GM19395 (cell line): ENCODE measurements at regions not wholly inside any gene's neighbourhood (a gene's known extent, or its start where the extent isn't known, plus 50 kb on each side); places are given as distances from the start of the nearest gene placed in this dataset.

Experiments
- ATAC-seq: cut with Tn5 transposase; IDR thresholded peaks from one replicate; pipeline ENCODE4 v1.9.1; 2021; ENCODE audit warnings: mild to moderate bottlenecking, moderate library complexity; ENCODE audit not compliant: unreplicated experiment

DNA sequence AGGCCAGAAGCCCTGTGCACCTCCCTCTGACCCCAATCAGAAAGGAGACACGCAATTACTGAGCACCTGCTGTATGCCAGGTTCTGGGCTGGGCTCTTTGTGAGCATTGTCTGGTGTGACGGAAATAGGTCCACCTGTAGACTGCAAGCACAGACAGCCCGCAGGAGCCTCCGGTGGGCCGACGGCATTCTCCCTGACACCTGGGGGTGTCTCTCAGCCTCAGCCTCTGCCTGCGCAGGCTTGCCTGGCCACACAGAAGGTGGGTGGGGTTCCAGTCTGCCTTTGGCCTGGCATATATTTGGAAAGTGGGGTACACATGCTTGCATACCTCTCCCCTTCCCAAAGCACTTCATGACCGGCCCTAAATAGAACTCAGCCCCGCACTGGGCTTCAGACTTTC lies 129.3 kb downstream of the BUD13 start:
- ATAC-seq: no peak

DNA sequence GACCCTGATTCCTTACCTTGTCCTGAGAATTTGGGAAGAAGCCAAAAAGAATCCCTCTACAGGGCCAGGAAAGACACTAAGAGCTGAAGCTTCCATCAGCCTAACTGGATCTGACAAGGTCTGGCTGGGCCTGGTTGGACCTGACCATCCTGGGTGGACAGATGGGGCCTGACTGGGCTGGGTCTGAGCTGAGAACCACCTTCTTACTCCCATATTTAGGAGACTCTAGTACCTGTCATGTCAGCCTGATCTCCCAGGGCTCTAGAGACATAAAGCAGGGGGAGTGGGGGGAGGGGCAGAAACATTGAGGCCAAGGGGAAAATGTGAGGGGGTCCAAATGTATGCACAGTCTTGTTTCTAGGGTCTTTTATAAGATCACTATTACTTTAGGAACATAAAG lies 129.9 kb downstream of the BUD13 start:
- no peak for ATAC-seq

DNA sequence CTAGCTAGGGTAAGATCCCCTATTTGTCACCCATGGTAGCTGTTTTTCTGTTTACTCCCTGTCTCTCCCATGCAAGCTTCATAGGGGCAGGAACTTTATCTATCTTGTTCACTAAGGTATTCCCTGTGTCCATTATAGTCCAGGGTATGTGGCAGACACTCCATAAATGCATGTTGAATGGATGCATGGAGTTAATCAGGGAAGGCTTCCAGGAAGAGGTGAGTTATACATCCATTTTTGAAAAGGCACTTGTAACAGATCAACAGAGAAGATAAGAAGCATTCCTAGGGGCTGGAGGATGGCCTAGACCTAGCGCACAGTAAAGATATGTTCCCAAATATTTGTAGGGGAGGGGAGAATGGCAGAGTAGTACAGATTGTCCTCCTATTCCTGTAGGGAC lies 130.3 kb downstream of the BUD13 start:
- ATAC-seq: no peak

DNA sequence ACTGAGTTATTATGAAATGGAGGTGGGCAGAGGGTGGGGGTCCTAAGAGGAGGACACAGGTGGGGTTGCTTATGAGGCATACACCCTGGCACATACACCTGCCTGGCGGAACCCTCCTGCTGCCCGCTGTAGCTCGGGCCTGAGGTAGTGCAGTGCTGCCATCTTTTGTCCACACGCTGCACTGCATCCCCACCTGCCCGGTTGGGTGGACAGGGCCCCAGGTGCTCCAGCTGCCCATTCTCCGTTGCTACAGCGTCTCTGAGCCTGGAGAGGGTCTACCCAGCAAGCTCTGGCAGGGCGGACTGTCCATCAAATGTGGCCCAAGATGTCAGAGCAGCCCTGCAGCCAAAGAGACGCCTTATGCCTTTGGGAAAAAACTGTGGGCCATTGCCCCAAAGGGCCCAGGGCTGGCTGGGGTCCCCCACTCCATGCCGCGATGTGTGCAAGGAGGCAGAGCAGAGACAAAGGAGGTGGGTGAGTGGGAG lies 131.2 kb downstream of the BUD13 start:
- no peak for ATAC-seq

DNA sequence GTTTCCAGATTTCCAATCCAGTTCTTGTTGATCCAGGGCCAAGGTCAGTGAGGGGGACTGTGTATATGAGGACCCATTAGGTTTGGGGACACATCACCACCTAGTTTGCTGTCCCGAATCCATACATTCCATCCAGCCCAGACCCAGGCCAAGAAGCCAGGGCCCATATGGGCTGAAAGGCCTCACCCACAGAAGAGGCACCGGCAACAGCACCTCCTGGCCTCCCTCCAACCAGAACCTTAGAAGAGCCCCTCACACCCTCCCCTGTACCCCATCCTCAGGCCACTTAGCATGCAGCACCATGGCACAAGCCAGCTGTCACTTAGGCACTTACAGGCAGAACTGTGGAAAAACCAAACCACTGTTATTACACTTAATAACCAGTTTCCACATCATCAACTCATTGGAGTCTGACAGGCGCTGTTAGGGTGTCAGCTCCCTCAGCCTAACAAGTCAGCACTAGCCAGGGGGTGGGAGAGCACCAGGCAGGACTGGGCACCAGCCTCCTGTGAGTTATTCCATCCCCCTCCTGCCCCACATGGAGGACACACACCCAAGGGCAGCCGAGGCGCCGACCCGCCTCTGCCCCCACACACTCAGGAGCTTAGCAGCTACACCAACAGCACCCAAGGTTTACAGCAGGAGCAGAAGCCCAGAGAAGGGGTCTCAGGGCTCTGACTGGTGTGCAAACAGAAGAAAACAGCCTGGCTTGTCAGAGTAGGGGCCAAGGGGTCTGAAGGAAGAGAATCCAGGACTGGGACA lies 132.0 kb downstream of the BUD13 start:
- no peak for ATAC-seq

DNA sequence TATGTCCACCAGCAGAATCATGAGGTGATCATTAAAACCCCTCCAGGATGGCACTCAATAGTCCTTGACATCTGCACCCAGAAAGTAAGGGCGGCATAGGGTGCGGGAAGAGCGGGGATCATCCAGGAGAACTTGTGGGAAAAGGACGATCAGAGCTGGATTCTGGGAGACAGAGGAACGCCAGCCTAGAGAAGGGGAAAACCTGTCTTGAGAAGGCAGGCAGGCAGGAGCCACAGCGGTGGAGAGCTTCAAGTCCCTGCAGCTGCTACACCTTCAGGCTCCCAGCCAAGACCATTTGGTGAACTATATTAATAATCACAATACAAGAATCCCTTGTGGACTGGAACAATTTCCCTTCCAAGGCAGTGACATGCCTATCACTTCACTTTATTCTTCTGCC lies 134.3 kb downstream of the BUD13 start:
- no peak for ATAC-seq

DNA sequence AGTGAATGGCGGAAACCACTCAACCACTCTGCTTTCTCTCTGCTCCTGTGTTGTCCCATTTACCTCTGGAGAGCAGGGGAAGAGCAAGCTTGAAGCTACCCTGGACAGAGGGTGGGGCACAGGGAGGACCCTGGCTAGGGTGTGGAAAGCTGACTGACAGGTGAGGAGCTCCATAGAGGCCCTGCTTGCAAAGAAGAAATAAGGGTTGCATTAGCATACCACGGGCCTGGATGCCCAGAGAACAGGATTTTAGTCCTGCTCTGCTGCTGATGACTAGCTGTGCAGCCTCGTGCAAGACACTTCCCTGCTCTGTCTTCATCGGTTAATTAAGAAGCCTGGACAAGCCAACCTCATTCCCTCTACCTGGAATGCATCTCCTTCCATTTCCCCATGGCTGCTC lies 135.0 kb downstream of the BUD13 start:
- no peak for ATAC-seq

DNA sequence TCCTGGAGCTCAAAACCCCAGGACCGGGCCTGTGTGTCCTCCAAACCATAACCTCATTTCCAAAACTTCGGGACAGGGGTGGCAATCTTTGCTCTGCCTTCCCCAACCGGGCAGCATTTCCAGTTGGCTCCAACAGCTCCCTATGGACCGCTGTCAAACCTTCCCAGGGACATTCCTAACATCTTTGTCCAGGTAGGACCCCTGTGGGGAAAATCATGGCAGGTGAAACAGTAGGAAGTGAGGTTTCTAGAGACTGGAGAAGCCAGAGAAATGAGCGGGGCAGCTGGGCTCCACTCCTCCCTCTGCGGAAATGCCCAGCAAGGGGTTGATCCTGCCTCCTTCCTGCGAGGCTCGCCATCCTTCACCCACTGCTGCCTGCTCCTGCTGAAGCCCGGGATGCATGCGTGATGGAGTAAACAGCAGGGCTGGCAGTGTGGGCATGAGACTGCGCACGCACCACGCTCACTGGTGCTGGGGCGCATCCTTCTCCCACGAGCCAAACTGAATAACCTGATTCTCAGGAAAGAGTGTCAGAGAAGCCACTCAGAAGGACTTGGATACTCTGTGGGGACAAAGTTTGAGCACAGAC lies 136.4 kb downstream of the BUD13 start:
- no peak for ATAC-seq

DNA sequence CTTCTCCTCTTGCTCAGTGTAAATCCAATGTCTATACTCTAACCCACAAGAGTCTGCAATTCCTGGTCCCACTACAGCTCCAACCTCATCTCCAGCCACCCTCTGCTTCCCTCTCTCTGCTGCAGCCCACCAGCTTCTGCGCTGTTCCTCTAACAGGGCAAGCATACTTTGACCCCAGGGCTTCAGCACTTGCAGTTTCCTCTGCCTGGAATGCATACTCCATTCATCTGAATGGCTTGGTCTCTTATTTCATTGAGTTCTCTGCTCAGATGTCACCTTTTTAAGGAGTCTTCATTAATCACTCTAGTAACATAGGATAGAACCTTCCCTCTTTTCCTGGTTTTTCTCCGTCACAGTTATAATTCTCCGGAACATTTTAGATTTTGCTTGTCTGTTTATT lies 141.6 kb downstream of the BUD13 start:
- ATAC-seq: no peak

DNA sequence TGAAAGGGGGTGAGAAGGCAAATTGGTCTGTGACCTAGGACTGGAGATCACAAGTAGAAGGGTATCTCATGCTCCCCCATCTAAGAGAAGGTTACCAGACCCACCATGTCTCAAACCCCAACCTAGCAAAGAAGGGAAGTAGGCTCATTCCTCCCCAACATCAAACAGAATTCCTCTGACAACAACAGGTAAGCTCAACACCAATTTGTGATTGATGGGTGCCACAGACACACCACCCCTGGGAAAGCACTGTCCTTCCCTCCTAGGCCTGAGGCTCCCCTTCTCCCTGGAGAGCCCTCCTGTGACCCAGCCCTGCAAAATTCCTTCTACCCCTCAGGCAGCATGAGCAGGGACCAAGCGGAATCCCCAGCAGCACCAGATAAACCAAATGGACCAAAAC lies 154.3 kb downstream of the BUD13 start:
- ATAC-seq: no peak

DNA sequence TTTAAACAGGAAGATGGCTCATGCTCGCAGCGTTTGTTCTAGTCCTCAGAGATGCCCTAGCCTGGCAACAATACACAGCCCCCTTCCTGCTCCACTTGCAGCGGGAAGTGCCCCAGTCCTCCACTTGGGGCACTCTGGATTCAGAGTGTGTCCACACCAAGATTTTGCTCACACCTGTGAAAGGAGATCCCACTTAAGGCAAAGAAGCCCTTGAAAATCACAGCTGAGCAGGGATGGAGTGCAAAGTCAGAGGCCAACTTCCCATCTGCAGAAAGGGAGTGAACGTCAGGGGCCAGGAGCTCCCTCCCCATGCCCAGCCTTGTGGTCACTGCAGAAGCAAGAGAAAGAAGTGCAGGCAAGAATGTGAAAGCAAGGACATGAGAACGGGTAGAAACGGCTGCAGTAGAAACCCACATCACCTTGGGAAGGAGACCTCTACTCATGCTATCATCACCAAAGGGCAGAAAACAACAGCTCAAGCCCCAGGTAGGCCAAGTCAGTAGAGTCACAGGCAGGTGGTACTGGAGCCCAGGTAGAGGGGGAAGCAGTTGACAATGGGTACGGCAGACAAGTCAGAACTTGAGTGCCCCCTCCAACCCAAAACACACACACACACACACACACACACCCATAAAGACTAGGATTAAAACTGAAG lies 157.4 kb downstream of the BUD13 start:
- ATAC-seq: no peak

DNA sequence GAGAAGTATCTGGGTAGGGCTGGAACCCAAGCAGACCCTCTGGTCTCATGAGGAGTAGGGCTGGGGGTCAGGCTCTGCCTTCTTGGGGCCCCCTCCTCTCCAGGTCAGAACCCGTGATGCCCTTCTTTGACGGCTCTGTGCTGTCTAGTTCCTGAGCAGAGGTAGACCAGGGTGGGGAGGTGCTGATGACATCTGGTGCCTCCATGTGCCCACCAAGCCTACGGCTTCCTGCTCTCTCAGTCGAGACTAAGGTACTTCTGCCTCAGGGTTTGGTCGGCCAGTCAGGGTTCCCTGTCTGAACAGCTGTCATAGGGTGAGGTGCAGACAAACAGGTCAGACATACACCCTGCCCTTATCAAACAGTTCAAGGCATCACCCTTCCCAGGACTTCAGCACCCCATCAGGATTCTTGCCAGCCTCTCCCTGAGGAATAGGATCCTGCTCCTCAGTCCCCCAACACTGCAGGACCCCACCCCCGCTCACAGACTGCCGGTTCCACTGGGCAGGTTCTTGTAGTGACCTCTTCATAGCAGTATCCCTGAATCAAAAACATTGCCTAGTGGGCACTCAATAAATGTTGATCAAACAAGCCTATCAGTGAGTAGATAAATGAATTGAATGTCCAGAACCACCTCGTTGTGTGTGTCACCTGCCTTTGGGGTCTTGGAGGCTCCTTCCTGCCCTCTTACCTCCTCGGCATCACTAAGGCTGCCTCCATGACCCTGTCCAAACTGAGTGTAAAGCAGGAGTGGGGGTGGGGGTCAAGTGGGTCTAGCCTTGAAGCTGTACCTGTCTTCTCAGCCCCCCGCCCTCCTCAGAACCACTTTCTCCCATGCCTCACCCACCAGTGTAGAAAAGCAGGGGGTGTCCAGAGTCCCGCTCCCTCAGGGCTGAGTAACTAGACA lies 158.2 kb downstream of the BUD13 start:
- no peak for ATAC-seq

DNA sequence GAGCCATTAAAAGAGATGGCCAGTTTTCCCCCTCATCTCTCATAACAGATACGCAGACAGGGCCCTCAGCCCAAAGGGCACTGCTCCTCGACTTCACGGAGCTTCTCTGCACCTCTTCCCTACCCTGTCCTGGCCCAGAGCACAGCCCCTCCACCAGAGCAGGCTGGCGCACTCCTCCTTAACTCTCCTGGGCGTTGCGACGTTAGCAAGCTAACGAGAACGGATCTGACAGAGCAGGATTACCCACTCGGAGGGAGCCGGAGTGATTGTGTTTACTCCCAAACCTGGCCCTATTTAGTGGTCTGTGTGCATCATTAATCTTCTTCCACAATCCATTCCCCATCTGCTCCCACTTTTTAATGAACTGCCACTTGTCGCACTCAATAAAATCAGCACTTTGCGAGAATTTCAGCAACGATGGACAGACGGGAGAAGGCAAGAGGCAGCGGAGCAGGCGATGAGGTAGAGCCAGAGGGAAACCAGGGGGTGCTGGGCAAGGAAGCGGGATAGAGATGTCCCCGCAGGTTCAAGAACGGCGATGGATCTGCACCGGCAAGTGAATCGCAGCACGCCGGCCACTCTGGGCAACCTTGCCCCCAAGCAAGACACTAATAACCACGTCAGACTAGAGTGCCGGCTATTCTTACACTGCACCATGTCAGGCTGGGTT lies 159.4 kb downstream of the BUD13 start:
- ATAC-seq: no peak

DNA sequence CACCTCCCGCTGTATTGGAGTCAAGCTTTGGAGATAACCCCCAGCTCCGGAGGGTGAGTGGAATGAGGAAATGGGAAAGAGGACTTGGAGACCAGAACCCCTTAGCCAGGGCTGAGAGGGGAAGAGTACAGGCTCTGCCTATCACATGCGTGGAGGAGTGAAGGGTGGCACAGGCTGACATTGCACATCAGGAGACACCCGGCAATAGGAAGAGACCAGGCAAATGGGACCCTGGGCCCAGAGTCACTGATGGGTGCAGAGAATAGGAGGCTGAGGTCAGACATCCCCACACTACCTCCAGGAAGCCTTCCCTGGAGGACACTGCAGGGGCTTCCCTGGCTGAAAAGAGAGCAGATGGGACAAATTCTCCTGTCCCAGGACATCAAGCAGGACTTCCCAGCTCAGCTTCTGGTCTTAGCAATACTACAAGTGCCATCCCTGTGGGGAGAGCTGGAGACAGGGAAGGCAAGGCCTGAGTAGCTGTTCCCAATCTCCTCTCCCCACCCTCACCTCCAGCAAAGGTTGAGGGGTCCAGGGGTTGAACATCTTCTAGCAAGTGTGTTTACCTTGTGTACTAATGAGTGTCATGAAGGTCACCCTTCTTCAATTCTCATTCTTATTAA lies 160.7 kb downstream of the BUD13 start:
- no peak for ATAC-seq

DNA sequence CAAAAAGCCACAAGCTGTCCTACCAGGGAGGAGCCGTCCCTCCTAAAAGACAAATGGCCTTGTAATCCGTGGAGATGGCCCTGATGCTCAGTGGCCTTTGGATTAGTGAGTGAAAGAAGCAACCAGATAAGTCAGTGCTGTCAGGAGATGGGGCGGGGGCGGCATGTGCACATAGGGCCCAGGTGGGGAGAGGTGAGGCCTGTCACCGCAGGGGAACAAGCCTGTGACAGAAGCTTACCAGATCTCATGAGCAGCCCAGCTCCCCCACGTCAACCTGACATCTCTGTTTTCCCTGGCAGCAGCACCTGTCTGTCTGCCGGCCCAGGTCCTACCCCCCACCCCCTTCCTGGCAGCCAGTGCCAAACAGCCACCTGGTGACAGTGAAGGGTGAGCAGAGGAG lies 162.6 kb downstream of the BUD13 start:
- ATAC-seq: no peak

DNA sequence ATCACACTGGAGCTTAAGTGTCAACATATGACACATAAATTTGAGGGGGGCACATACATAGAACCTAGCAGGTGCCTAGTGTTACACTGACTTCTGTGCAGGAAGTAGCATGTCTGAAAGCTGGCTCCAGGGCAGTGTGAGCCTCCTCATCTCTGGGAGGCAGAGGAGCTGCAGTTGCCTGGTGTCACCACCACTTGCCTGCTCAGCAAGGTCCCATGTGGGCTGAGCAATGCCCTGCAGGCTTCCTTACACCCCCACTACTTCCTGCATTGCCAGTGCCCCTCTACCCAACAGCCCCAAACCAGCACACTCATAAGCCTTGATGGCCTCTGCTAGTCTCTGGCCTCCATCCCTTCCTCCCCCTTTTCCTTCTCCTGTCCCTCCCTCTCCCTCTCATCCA lies 165.8 kb downstream of the BUD13 start:
- ATAC-seq: no peak

DNA sequence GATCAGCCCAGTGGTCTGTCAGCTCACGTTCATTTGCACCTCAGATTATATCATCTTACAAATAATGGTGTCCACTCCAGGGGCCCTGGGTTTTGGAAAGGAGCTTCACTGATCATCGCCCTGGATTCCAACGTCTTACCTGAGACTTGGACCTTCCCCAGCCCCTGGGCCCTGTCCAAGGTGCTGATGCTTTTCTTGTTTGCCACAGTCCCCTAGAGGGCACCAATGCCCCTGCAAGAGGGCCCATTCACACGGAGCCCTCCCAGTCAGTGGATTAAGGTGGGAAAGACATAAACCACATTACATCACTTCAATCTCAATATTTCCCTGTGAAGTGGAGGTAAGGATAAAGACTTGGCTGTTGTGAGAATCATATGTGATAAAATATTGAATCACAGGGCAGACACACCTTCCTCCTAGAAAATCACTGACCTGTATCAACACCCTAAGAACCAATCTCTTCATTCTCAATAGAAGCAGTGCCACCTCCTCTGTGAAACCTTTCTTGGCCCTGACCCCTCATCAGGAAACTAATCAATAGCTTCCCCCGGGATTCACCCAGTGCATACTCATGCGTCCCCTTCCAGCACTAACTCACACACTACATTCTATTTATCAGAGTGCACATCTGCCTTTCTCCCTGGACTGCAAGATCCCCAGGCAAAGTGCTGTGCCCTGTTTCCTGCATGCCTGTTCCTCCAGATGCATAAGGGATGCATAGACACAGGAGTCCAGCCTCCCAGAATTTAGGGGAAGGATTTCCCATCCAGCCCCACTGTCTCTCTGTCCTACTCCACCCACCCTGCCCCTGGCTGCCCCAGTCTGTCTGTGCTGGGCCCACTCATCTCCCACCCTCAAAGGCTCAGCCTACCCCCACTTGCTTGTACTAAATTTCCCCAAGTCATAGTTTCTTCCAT lies 167.0 kb downstream of the BUD13 start:
- ATAC-seq: no peak

DNA sequence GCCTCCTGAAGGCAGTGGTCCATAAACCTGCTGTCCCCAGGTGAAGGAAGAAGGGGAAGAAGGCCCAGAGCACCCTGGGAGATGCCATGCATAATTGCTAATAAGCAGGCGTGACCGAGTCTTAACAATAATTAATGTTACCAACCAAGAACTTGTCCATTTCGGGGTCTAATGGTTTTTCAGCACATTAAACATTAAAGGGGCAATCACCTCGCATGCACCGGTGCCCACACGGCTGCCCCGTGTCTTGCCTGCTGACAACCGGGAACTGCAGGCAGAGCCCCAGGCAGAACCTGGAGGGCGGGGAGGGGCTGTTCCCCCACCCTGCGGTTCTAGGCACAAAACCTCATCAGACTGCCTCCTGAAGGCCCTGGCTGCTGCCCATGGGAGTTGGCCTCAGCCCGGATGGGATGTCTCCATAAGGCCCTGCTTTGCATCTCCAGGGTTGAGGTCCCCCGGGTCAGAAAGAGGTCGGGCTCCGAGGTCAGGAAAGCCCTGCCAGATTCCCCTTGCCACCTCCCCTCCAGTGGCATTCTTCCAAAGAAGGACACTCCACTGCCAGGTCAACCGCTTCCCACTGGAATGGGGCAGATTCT lies 169.0 kb downstream of the BUD13 start:
- ATAC-seq: no peak

DNA sequence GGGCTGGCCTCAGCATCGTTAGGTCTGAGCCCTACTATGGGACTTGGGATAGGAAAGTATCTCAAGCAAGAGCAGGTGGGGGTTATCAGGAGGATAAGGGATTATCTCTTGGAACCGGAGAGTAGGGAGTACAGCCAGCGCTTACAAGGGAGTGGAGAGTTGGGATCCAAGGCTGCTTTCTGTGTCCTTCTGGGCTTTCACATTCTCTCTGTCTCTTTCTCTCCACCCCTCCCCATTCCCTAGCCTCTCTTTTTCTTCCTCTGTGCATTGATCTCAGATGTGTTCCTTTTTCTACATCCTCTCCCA lies 170.2 kb downstream of the BUD13 start:
- ATAC-seq: no peak
